Hematopoietic multipotent progenitor cell treated with erythropoietin and hydrocortisone succinate and interleukin-3 and kit ligand, for 6 days (in vitro differentiated cells): ENCODE measurements at regions not wholly inside any gene's neighbourhood (a gene's known extent, or its start where the extent isn't known, plus 50 kb on each side); places are given as distances from the start of the nearest gene placed in this dataset.
"Not testable (repeated sequence)": the region's sequence is repeated elsewhere in the genome, so short reads cannot be mapped to it uniquely, and the experiment has no call there.

ENCODE experiments used
- DNase-seq: peaks from one replicate; pipeline ENCODE4 v3.0.0-alpha.2; 2015

DNA sequence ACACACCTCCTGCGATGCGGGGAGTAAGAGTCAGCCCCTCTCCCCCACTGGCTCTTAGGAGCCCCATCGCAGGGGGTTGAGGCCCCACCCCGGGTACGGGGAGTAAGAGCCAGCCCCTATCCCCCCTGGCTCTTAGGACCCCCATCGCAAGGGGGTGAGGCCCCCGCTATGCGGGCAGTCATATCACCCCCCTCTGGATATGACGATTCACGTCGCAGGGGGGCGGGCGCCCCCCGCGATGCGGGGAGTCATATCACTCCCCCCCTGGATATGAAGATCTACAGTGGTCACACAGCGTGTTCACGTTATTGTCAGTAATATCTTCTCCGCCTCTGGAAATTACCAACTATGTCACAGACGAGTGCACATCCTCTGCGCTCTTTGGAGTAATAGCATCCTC is 61.1 kb downstream of the DEFB131A start:
- DNase-seq: not testable (repeated sequence)

DNA sequence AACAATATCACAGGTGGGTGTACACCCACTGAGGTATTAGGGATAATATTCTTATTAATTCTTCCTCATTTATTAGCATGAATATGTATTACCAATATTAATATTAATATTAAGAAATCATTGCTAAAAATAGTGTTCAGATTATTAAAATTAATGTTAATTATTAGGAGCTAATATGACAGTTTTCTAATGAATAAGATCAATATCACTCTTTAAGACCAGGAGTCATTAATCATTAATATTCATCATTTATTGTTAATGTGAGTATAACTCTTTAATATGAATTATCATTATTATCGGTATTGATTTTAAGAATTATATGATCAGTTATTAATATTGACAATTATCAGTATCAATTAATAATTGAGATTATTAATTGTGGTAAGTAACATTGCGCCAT is 62.5 kb downstream of the DEFB131A start:
- DNase-seq: not testable (repeated sequence)

DNA sequence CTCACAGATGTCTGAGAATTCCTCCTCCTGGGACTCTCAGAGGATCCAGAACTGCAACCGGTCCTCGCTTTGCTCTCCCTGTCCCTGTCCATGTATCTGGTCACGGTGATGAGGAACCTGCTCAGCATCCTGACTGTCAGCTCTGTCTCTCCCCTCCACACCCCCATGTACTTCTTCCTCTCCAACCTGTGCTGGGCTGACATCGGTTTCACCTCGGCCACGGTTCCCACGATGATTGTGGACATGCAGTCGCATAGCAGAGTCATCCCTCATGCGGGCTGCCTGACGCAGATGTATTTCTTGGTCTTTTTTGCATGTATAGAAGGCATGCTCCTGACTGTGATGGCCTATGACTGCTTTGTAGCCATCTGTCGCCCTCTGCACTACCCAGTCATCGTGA is 68.7 kb downstream of the DEFB131A start:
- not testable (repeated sequence) for DNase-seq

DNA sequence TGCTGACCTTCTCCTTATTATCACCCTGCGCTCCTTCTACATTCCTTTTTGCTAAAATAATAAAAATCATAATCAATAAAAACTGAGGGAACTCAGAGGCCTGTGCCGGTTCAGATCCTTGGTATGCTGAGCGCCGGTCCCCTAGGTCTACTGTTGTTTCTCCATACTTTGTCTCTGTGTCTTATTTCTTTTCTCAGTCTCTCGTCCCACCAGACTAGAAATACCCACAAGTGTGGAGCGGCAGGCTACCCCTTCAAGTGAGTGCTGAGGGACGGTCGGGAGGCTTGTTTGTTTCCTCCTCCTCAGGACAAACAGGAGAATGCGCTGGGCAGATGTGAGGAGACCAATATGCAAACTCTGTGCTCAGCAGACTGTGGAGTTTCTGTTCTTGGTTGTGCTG is 75.4 kb downstream of the DEFB131A start:
- not testable (repeated sequence) for DNase-seq

DNA sequence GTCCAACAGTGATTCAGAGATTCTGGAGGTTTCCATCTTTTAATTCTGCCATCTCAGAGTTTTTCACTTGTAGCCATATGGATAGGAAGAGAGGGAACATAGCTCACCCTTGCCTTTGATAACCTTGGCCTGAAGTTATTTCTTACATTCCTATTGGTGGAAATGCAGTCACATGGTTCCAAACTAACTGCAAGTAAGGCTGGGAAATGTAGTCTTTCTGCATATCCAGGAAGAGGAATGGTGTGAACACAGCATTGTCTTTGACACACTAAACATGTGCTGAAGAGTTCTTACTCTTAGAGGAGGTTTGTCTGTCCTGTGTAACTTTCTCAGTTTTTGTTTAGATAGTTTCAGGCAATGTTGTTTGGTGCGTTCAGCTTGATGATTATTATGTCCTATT is 78.7 kb downstream of the DEFB131A start:
- peak; percentile 16 for DNase-seq

DNA sequence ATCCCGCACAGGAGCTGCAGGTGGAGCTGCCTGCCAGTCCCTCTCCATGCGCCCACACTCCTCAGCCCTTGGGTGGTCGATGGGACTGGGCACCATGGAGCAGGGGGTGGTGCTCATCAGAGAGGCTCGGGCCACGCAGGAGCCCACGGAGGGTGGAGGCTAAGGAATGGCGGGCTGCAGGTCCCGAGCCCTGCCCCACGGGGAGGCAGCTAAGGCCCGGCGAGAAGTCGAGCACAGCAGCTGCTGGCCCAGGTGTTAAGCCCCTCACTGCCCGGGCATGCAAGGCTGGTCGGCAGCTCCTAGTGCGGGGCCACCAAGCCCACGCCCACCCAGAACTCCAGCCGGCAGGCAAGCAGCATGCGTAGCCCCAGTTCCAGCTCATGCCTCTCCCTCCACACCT is 80.2 kb downstream of the DEFB131A start:
- DNase-seq: not testable (repeated sequence)

DNA sequence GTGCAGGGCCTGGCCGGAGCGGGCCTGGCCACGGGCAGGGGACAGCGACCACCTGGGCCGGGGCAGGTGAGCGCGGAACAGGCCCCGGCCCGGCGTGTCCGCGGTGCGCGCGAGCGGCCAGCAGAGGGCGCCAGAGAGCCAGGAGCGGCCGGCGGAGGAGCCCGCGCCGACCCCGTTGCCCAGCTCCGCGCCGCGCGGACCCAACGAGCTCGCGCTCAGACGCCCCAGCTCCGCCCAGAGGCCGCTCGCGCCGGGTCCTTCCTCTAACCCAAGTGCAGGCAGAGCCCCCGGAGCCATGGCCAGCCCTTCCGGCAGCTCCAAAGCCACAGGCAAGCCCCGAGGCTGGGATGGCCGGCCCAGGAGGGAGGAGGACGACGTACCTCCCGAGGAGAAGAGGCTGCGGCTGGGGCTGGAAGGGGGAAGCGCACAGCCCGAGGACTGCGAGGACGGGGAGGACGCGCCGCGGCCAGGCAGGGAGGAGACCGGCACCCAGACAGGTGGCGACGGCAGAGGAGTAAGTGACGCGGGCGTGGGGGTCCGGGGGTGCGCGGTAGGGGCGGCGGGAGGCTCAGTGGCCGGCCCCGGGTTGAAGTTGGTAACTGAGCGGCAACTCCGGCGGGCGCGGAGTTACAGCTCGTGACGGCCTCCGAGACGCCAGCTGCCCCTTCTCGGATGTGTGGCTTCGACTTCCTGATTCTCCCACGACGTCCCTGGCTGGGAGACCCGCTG is 88.1 kb downstream of the DEFB131A start:
- peak; percentile 81 for DNase-seq

DNA sequence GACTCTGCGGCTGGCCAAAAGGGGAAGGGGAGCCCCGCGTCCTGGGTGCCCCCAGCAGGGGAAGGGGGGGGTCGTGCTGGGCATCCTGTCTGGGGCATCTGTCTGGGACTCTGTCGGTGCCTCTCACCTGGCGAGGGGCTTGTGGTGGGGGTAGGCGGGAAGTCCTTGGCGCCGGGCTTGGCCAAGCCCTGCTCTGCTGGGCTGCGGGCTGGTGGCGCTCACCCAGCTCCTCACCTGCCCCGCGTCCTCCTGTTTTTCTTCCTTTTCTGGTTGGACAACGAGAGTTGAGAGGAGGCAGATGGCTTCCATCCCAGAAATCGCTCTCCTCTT is 88.6 kb downstream of the DEFB131A start:
- DNase-seq: not testable (repeated sequence)

DNA sequence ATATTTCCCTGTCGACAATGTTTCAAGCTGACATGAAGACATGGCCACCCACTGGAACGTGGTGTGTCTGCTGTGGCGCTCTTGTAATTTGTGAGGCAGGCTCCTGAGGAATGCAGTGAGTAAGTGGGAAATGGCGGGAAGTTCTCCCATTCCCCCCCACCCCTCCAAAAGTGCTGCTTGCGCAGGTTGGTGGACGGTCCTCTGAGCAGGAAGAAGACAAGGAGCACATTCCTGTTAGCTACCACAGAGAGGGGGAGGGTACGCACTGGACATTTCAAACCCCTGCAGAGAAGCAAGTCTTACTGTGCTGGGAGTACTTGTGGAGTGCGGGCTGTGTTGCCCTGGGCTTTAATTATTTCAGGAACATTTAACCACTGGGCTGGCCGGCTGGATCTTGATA is 92.9 kb downstream of the DEFB131A start:
- DNase-seq: not testable (repeated sequence)

DNA sequence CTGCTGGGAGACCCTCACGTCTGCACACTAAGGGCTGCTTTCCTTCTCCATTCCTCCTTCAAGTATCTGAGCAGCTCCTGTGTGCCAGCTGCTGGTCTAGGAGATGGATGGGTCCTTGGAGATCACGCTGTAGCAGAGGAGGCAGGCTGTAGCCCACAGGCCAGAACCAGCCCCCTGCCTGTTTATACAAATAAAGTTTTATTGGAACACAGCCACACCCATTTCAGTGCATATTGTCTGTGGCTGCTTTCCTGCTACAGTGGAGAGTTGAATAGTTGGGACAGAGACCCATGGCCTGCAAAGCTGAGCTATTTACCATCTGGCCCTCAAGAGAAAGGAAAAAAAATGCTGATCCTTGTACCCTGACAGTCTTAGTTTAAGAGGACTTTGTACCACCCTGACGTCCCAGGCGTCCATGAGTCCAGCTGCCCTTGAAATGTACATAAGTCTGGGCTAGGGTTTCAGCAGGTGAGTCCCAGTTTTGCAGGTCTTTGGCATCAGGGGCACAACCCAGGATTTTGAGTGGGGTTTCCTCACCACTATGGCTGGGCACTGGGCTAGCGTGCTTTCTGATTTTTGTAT is 95.8 kb downstream of the DEFB131A start:
- DNase-seq: not testable (repeated sequence)

DNA sequence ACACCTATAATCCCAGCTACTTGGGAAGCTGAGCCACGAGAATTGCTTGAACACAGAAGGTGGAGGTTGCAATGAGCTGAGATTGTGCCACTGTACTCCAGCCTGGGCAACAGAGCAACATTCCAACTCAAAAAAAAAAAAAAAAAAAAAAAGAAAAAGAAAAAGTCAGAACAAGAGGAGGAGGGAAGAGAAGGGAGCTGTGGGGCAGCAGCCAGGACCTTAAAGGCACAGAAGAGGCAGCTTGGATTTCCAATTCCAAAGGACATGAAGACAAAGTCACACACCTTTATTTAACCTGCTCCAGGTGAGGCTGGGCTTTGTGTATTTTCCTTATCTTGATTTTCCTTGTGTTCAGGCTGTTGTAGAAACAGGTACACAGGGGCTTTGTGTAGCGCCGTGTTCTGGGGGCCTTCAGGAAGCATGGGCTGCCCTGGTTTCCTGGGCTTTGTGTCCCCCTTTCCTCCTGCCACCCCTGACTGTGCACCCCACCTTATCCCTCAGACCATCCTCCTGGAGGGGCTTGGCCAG is 97.2 kb downstream of the DEFB131A start:
- DNase-seq: not testable (repeated sequence)

DNA sequence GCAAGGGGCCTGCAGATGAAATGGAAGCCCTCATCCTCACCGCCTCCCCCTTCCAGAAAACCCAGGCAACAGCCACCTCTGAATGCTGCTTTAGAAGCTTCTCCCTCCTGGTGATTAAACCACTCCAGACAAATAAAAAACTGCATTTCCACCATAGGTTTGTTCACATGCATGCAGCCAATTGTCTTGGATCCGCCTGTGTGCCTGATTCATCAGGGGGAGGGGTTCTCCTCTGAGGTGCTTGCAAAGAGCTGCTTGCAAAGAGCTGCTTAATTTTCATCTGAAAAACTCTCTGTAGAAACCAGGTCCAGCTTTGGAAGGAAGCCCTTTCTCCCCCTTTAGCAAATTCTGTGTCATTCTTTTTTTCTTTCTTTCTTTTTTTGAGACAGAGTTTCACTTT is 100.6 kb downstream of the DEFB131A start:
- DNase-seq: not testable (repeated sequence)

DNA sequence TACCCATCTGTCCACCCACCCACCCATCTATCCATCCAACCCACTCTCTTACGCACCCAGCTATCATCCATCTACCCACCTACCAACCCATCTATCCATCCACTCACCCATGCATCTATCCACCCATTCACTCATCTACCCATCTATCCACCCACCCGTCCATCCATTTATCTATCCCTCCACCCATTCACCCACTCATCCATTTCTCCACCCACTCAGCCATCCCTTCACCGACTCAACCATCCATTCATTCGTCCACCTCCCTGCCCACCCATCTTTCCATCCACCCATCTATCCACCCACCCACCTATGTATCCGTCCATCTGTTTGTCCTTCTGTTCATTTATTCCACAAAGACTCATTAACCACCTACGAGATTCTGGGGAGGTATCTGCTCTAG is 103.3 kb downstream of the DEFB131A start:
- not testable (repeated sequence) for DNase-seq

DNA sequence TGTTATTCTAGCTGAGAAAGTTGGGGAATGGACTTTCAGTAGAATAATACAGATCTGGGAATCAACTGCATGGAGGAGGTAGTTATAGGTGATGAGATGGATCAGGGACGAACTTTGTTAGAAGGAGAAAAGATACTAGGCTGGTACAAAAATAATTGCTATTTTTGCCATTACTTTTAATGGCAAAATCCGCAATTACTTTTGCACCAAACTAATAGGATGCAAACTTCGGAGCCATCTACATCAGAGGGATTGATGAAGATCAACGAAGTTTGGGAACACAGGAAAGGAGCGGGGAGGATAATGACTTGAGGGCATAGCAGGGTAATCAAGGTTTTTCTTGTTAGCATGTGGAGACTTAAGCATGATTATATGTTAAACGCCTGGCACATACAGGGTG is 111.9 kb downstream of the DEFB131A start:
- not testable (repeated sequence) for DNase-seq

DNA sequence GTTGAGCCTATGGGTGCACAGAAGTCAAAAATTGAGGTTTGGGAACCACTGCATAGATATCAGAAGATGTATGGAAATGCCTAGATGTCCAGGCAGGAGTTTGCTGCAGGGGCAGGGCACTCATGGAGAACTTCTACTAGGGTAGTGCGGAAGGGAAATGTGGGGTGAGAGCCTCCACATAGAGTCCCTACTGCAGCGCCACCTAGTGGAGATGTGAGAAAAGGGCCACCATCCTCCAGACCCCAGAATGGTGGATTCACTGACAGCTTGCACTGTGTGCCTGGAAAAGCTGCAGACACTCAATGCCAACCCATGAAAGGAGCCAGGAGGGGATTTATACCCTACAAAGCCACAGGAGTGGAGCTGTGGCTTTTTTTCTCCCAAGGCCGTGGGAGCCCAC is 133.7 kb downstream of the DEFB131A start:
- DNase-seq: peak; percentile 15

DNA sequence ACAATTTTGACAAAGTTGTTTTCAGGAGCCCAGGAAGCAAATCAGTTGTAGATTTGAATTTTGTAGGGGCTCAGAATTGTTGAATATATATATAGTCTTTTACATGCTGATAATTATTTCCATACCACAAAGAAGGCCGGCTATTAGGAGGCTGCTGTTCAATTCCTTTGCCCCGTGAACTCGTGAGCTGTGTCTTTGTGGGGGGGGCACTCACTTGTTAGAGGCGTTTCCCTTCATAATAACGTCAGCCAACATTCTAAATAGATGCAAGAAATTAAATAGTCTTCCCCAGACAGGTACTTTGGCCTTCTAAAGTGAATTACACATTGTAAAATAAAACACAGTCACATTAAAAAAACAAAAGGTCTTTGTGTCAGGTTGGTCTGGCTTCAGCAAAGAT is 138.7 kb downstream of the DEFB131A start:
- not testable (repeated sequence) for DNase-seq

DNA sequence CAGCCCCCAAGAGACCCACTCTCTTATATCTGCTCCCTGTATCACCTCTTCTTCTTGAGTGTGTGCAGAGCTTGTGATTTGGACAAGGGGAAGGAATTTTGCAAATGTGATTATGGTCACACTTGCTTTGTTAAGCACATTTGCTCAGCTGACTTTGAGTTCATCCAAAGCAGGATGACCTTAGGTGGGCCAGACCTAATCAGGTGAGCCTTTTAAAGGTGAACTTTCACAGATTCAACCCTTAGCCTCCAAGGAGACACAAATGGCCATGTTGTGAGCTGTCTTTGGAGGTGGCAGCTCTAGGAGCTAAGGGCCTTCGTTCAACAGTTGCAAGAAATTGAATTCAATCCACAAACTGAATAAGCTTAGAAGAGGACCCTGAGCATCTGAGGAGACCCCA is 147.8 kb downstream of the DEFB131A start:
- no peak for DNase-seq

DNA sequence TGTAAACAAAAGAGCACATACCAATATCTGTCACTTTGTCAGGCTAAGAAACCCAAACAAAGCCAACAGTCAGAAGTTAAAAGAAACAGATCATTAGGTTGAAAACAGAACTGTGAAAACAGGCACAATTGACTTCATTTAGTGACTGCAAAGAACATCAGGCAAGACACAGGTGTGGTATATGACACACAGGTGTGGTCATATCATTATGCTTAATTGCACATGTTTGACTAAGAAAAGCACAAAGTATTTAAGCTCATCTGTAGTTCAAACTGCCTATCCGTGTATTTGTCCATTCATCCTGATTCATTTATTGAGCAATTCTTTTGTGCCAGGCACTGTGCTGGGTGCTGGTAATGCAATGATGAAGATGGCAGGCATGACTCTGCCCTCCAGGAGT is 150.7 kb downstream of the DEFB131A start:
- no peak for DNase-seq

DNA sequence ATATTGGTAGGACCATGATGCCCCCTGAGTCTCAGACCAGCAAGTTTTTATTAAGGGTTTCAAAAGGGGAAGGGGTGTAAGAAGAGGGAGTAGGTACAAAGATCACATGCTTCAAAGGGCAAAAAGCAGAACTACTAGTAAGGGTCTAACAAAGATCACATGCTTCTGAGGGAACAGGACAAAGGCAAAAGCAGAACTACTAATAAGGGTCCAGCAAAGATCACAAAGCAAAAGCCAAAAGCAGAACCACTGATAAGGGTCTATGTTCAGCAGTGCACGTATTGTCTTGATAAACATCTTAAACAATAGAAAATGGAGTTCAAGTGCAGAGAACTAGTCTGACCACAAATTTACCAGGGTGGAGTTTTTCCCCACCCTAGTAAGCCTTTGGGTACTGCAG is 151.3 kb downstream of the DEFB131A start:
- DNase-seq: peak; percentile 72

DNA sequence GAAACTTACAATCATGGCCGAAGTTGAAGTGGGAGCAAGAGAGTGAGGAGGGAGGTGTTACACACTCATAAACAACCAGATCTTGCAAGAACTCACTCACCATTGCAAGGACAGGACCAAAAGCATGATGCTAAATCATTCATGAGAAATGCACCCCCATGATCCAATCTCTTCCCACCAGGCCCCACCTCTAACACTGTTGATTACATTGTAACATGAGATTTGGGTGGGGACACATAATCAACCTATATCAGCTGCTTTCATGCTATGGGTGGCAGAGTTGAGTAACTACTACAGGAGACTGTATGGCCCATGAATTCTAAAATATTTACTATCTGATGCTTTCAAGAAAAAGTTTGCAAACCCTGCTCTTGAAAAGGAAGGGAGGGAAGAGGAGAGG is 155.1 kb downstream of the DEFB131A start:
- peak; percentile 42 for DNase-seq

DNA sequence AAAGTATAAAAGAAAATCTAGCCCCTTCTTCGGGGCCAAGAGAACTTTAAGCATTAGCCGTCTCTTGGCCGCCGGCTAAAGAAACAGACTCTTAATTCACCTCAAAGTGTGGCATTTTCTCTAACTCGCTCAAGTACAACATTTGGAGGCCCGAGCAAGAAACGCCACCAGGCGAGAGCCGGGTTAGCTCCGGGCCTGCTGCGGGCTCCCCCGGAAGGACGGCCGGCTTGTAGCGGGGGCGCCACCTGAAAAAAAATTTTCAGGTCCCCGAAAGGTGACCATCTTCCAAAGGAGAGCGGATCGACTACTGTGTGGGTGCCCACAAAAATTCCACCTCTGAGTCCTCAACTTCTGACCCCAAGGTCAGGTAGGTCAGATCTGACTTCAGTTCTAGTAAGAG is 156.0 kb downstream of the DEFB131A start:
- no peak for DNase-seq

DNA sequence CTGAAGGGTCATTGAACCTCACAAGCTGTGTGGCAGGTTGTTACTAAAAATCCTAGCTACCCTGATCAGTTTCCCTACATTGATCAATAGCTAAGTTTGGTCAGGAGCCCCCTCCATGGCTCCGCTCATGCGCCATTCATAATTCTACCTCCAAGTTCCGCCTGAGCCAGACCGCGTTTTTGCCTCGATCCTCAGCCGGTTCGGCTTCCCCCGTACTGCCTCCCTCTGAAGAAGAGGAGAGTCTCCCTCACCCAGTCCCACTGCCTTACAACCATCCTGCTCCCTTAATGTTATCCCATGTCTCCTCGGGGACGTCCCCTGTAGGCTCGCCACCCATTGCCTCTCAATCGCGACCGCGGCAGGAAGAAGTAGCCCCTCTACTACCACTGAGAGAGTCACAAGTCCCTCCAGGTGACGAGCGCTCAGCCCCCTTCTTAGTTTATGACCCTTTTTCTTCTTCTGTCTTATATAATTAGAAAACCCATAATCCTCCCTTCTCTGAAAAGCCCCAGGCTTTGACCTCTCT is 158.2 kb downstream of the DEFB131A start:
- DNase-seq: no peak

DNA sequence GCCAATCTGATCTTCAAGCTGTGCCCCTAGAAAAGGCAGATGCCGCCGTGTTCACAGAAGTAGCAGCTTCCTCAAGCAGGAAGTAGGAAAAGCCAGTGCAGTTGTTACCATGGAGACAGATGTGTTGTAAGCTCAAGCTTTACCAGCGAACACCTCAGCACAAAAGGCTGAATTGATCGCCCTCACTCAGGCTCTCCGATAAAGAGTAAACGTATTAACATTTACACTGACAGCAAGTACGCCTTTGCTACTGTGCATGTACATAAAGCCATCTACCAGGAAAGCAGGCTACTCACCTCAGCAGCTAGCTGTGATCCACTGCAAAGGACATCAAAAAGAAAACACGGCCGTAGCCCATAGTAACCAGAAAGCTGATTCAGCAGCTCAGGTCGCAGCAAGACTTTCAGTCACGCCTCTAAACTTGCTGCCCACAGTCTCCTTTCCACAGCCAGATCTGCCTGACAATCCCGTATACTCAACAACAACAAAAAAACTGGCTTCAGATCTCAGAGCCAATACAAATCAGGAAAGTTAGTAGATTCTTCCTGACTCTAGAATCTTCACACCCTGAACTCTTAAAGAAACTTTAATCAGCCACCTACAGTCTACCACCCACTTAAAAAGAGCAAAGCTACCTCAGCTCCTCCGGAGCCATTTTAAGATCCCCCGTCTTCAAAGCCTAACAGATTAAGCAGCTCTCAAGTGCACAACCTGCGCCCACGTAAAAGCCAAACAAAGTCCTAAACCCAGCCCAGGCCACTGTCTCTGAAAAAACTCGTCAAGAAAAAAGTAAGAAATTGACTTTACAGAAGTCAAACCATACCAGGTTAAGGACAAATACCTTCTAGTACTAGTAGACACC is 160.0 kb downstream of the DEFB131A start:
- DNase-seq: peak; percentile 71

DNA sequence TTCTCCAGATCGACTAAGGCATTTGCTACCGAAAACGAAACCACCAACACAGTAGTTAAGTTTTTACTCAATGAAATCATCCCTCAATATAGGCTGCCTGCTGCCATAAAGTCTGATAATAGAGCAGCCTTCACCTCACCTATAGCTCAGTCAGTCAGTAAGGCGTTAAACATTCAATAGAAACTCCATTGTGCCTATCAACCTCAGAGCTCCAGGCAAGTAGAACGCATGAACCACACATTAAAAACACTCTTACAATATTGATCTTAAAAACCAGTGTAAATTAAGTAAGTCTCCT is 160.6 kb downstream of the DEFB131A start:
- DNase-seq: not testable (repeated sequence)
